Natural killer cell treated with Interleukin-12 subunit alpha and Interleukin-12 subunit beta and Interleukin-15 and Interleukin-18, amount 100 ng/mL, for 72 hours (primary cell): ENCODE measurements at regions not wholly inside any gene's neighbourhood (a gene's known extent, or its start where the extent isn't known, plus 50 kb on each side); places are given as distances from the start of the nearest gene placed in this dataset.

Source experiments
- ATAC-seq, 2 donors: fragments of 150-1000 bp; cut with Tn5 transposase in 1 of 2; sonication (Bioruptor Pico), chemical (Tn5 transposase) in 1 of 2; 2 replicates each; pipeline ENCODE4 v1.10.0; 2021
- DNase-seq: peaks from one replicate; pipeline ENCODE4 v3.0.0; 2022; ENCODE audit warnings: low spot score
- H3K27ac Mint-ChIP-seq, 2 donors: 1 replicate in 1 of 2; 2 replicates in 1 of 2; pipeline ENCODE4 v1.8.0; 2022; ENCODE audit warnings: mixed read lengths in 2 of 2, mild to moderate bottlenecking in 1 of 2, moderate library complexity in 1 of 2
- H3K27me3 Mint-ChIP-seq, 2 donors: 1 replicate in 1 of 2; 2 replicates in 1 of 2; pipeline ENCODE4 v1.8.0; 2022; ENCODE audit warnings: mixed read lengths in 2 of 2
- H3K36me3 Mint-ChIP-seq: one replicate; pipeline ENCODE4 v1.8.0; 2022; ENCODE audit warnings: mixed read lengths
- H3K4me1 Mint-ChIP-seq, 2 donors: 1 replicate in 1 of 2; 2 replicates in 1 of 2; pipeline ENCODE4 v1.8.0; 2022; ENCODE audit warnings: low read depth in 2 of 2, mixed read lengths in 2 of 2, mild to moderate bottlenecking in 1 of 2
- H3K4me3 Mint-ChIP-seq: one replicate; pipeline ENCODE4 v1.8.0; 2022; ENCODE audit warnings: mixed read lengths
- H3K9me3 Mint-ChIP-seq: 2 replicates; pipeline ENCODE4 v1.8.0; 2022; ENCODE audit warnings: mixed read lengths

DNA sequence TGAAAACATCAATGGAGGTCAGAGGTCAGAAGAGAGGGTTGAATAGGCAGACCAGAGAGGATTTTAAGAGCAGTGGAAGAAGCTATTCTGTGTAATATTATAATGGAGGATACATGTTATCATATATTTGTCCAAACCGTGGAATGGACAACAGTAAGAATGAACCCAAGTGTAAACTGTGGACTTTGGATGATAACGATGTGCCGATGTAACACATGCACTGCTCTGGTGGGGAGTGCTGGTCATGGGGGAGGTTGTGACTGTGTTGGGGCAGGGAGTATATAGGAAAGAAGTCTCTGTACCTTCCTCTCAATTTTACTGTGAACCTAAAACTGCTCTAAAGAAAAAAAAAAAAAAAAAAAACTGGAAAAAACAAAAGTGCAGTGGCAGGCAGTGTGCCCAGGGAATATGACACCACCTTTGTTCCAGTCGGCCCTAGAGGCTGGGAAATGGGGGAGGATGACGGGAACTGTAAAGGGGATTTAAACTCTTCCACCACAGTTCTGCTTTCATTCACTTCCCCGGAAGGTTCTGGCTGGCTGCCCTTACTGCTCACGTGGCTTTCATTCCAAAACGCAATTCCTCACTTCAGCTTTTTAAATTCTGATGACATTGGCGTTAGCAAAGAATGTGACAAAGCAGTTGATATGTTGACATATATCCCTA lies 113.7 kb upstream of the ANKRD1 start:
- Mint-ChIP-seq H3K27ac (peak overlapping the region; percentile 3 to 70), H3K36me3 (peaks cover 5% of the 10 kb centered on the region), H3K4me3 (peak overlapping the region; percentile 66), H3K4me1 (peaks cover 10 to 14% of the 10 kb centered on the region in 2 donors), H3K9me3 (peaks cover 2% of the 10 kb centered on the region), H3K27me3 (peaks cover 0 to 6% of the 10 kb centered on the region in 2 donors)
- ATAC-seq (no peak), DNase-seq (no peak)

DNA sequence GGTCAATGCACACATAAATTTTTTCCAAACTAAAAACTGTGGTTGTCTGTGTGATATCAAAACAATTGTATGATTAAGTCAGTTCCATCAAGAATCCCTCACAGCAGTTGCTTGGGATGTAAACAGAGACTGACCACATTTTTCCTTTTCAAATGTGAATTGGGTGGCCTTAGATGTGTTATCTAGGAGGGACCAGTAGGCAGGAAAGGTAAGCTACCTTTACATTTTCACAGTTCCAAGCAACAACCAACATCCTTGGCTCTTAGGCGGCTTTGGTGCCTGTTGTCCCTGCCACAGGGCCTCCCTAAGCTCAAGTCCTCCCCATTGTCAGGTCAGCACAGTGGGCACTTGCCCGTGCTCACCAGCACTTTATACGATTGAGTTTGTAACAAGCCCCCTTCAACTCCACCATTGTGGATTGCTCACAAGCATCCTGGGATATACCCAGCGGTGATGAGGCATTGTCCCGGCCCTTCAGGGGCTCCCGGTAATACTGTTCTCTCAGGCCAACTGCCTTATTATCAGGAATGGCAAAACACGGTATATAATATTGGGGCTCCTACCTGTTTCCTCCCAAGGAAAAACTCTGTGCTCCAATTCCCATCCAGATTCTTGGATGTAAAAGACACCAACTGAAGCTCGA lies 114.9 kb upstream of the ANKRD1 start:
- Mint-ChIP-seq H3K4me3 (no peak overlapping the region), H3K4me1 (peaks cover 10 to 14% of the 10 kb centered on the region in 2 donors), H3K36me3 (peaks cover 5% of the 10 kb centered on the region), H3K9me3 (peaks cover 2% of the 10 kb centered on the region), H3K27ac (no peak overlapping the region), H3K27me3 (peaks cover 7 to 13% of the 10 kb centered on the region in 2 donors)
- ATAC-seq (no peak), DNase-seq (no peak)

DNA sequence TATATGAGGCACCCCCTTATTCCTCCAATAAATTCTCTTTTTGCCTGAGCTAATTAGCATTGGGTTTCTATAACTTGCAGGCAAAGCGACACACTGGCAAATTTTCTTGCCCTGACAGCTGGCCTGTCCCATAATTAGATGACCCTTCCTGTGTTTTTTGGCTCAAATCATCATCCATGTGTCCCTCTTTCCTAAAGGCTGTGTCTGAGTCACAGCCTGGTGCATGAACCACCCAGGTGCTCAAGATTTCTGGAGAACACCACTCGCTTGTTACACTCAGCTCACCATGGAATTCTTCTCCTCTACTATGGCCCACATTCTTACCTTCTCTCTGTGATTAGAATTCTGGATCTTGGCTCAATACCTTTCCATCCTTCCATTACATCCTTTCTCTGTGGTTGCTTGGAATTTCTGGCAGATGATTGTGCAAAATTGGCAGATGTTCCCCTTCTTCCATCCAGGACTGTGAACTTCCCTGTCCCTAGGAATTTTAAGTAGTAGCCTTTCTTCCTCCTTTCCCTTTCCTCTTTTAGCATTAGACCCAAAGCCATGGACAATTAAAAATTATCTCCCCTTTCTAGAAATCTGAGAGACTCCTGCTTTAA lies 116.0 kb upstream of the ANKRD1 start:
- peaks cover 8 to 14% of the 10 kb centered on the region in 2 donors for H3K27me3 Mint-ChIP-seq
- H3K9me3 Mint-ChIP-seq = peaks cover 2% of the 10 kb centered on the region
- H3K4me1 Mint-ChIP-seq = peaks cover 10 to 14% of the 10 kb centered on the region in 2 donors
- H3K27ac Mint-ChIP-seq = no peak overlapping the region
- no peak overlapping the region for H3K4me3 Mint-ChIP-seq
- H3K36me3 Mint-ChIP-seq = peaks cover 5% of the 10 kb centered on the region
- DNase-seq (no peak), ATAC-seq (no peak)

DNA sequence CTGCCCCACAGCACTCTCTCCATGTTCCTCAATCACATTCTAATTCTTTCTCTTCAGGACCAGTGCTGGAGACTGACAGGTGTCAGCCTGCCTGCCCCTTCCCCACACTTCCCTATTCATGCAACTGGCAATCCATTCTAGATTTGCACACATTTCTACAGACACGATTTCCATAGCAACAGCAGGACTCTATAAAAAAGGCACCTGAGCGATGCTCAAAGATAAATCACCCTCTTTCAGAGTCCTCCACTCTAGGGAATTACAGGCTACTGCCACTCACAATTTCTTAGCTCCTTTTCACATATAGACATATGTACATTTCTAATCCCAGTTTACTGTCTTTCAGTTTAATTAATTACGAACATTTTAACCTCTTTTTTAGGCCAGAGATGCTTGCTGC lies 118.1 kb upstream of the ANKRD1 start:
- DNase-seq (no peak), ATAC-seq (no peak)
- Mint-ChIP-seq H3K4me3 (no peak overlapping the region), H3K4me1 (peaks cover 6% of the 10 kb centered on the region in 2 donors), H3K27ac (no peak overlapping the region), H3K36me3 (peaks cover 5% of the 10 kb centered on the region), H3K9me3 (peaks cover 2% of the 10 kb centered on the region), H3K27me3 (peaks cover 15 to 19% of the 10 kb centered on the region in 2 donors)

DNA sequence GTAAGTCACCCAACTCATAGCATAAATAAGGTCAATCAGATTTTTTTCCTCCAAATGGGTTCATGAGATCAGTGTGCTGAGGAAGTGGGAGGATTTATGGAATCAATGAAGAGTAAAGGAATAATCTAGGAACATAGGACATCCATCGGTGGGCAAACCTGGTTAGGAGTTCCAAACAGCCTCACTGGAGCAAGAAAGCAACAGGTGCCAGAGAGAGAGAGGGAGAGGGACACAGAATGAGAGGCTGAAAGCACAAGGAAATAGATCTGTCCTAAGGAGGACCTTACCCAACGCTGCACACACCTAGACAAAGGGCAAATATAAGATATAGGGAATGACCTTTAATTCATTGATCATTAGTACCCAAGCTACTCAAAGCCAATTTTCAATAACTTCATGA lies 119.5 kb upstream of the ANKRD1 start:
- Mint-ChIP-seq H3K4me3 (no peak overlapping the region), H3K4me1 (no peaks in the 10 kb centered on the region), H3K9me3 (no peaks in the 10 kb centered on the region), H3K27me3 (peaks cover 15 to 25% of the 10 kb centered on the region in 2 donors), H3K36me3 (no peaks in the 10 kb centered on the region), H3K27ac (no peak overlapping the region)
- no peak for ATAC-seq
- DNase-seq = no peak

DNA sequence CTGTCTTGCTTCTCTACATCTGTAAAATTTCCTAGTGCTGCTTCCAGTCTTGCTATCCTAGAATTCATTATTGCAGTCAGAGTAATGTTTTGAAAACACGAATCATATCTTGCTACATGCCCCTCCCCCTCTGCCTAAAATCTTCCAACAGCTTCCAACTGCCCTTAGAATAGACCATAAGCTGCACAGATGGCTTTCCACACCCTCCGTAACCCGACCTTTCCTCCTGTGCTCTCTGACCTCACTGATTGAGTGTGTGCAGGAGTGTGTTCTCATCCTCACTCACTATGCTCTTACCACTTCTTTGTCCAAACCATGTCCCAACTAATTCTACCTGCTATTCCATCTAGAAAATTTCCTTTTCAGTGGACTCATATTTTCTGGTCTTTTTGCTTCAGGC lies 121.2 kb upstream of the ANKRD1 start:
- ATAC-seq (no peak), DNase-seq (no peak)
- H3K27me3 Mint-ChIP-seq = peaks cover 27 to 28% of the 10 kb centered on the region in 2 donors
- H3K27ac Mint-ChIP-seq = no peak overlapping the region
- no peaks in the 10 kb centered on the region for H3K36me3 Mint-ChIP-seq
- H3K4me1 Mint-ChIP-seq = no peaks in the 10 kb centered on the region
- H3K4me3 Mint-ChIP-seq = no peak overlapping the region
- H3K9me3 Mint-ChIP-seq = no peaks in the 10 kb centered on the region

DNA sequence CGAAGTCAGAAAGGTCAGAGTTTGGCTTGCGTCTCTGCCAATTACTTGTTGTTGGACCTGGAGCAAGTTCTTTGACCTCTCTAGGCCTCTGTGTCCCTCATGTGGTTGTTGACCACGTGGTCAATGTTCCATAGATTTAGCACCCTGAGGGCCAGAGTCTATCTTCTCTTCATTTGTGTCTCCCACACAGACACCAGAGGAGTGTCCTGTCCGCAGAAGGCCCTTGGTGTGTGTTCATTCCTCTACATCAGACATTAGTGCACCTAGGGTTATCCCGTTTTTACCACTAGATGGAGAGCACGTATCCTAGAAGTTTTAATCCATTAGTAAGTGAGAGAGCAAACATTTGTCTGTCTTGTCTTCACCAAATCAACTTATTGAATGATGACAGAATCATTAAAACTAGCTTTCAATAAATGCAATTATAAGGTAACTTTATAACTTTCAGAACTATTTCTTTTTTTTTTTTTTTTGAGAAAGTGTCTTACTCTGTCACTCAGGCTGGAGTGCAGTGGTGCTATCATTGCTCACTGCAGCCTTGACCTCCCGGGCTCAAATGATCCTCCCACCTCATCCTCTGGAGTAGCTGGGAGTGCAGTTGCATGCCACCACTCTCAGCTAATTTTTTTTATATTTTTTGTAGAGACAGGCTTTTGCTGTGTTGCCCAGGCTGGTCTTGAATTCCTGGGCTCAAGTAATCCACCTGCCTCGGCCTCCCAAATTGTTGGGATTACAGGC lies 122.5 kb upstream of the ANKRD1 start:
- H3K27ac Mint-ChIP-seq = no peak overlapping the region
- DNase-seq (no peak), ATAC-seq (no peak)
- no peak overlapping the region for H3K4me3 Mint-ChIP-seq
- H3K36me3 Mint-ChIP-seq = no peaks in the 10 kb centered on the region
- H3K4me1 Mint-ChIP-seq = peaks cover under 1 to 2% of the 10 kb centered on the region in 2 donors
- peaks cover 26 to 27% of the 10 kb centered on the region in 2 donors for H3K27me3 Mint-ChIP-seq
- H3K9me3 Mint-ChIP-seq = no peaks in the 10 kb centered on the region

DNA sequence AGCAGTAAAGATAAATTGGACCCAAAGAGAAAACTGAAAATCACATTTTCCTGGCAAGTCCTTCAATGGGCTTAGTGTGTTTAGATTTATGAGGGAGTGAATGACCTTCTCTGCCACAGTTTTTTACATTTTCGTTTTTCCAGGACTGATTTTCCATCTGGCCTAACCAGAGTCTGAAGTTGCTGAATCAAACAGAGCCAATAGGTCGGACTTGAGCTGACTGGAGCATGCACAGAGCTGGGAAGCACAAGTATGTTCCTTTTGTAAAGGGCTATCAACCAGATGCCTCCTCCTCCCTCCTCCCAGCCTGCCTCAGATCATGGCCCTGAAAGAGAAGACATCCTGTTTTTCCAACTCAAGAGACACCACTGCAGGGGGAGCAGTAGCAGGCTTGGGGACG lies 126.0 kb upstream of the ANKRD1 start:
- ATAC-seq = no peak
- Mint-ChIP-seq H3K27ac (no peak overlapping the region), H3K4me3 (no peak overlapping the region), H3K36me3 (no peaks in the 10 kb centered on the region), H3K4me1 (peaks cover 3 to 4% of the 10 kb centered on the region in 2 donors), H3K27me3 (peaks cover 32% of the 10 kb centered on the region in 2 donors), H3K9me3 (no peaks in the 10 kb centered on the region)
- no peak for DNase-seq

DNA sequence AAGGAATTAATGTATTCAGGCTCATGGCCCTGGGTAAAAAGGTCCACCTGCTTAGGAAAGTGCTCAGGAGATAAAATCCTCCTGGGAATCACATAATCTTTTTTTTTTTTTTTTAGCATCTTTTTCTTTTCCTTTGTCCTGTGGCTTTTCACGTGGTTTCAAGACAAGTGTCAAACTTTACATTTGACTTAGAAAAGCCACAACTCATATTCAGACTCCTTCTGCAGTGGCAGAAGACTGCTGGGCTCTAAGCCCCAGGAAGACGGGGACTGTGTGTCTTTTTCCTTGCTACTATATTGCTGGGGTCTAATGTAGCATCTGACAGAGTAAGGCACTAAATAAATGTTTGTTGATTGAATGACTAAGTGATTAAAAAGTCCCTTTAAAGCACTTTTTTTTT lies 127.5 kb upstream of the ANKRD1 start:
- ATAC-seq (no peak), DNase-seq (no peak)
- Mint-ChIP-seq H3K36me3 (no peaks in the 10 kb centered on the region), H3K4me1 (peaks cover 3 to 4% of the 10 kb centered on the region in 2 donors), H3K4me3 (no peak overlapping the region), H3K27ac (no peak overlapping the region), H3K27me3 (peaks cover 31 to 32% of the 10 kb centered on the region in 2 donors), H3K9me3 (no peaks in the 10 kb centered on the region)

DNA sequence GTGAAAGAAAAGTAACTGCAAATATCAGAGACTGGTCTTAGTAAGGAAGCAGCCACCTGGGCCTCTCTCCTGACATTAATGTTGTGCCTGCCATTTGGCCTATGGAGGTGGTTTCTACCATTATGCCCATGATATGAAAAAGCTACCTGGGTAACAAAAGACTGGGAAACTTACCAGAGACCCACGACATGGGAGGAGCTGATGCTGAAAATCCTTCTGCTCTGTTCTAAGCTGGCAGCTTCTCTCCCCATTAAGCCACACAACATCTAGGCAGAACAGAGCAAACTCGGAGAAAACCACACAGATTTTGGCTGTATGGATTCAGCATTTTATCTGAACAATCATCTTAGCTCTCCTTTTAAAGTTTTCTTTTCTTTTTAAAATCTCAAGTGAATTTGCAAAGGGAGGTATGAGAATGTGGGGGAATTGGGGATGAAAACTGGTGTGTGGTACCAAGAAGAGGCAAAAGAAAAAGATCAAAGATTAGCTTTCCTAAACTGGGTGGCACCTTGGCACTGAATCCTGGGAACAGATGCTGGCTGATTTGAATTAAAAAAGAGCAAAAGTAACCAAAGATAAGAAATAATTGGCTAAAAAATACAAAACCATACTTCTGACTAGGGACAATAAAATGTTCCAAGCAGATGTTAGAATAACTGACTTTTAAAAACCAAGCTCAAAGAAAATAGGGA lies 128.6 kb upstream of the ANKRD1 start:
- Mint-ChIP-seq H3K9me3 (no peaks in the 10 kb centered on the region), H3K36me3 (no peaks in the 10 kb centered on the region), H3K27me3 (peaks cover 31 to 32% of the 10 kb centered on the region in 2 donors), H3K4me1 (peaks cover 3 to 4% of the 10 kb centered on the region in 2 donors), H3K4me3 (no peak overlapping the region), H3K27ac (no peak overlapping the region)
- ATAC-seq (no peak), DNase-seq (no peak)

DNA sequence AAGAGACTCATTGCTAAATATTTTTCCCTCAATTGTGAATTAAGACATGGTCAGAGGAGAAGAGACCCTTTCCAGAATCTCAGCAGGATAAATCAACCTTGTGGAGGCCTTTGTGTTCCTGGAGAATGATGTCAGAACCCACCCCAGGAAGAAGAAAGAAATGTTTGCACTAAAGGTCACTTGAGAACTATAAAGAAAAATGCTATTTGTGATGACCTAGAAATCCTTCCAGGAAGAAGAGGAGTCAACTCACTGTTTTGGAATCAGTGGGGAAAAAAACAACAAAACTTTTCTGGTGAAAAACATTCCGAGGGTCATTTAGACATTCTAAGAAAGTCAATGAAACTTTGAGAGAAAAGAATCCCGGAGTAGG lies 129.1 kb upstream of the ANKRD1 start:
- Mint-ChIP-seq H3K27me3 (peaks cover 26 to 32% of the 10 kb centered on the region in 2 donors), H3K4me1 (peaks cover 3 to 4% of the 10 kb centered on the region in 2 donors), H3K27ac (no peak overlapping the region), H3K36me3 (no peaks in the 10 kb centered on the region), H3K9me3 (no peaks in the 10 kb centered on the region), H3K4me3 (no peak overlapping the region)
- ATAC-seq = no peak
- DNase-seq = no peak

DNA sequence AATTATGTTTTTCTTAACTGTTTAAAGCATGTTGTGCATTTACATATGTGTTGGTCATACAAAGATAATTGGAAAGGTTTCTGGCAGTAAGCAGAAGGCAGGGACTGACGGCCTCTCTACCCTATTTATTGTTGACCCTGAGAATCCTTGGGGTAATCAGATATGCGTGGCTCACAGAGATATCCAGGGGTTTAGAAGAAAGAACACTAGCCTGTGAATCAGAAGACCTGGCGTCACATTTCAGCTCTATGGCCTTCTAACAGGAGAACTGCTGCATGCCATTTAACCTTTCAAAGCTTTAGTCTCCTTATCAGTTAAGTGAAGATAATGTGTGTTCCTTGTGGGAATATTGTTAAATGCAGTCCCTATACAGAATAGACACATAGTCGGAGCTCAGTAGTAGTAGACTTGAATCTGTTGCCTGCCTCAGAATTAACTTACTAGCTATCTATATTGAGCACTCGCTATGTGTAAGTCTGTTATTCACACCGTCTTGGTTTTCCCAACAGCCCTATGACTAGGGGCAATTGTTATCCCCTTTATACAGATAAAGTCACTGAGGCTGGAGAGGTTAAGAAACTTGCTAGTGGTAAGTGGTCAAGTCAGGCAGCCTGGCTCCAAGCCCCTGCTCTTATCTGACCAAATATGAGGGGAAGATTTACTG lies 129.6 kb upstream of the ANKRD1 start:
- H3K27ac Mint-ChIP-seq = no peak overlapping the region
- DNase-seq = no peak
- peaks cover 26 to 32% of the 10 kb centered on the region in 2 donors for H3K27me3 Mint-ChIP-seq

DNA sequence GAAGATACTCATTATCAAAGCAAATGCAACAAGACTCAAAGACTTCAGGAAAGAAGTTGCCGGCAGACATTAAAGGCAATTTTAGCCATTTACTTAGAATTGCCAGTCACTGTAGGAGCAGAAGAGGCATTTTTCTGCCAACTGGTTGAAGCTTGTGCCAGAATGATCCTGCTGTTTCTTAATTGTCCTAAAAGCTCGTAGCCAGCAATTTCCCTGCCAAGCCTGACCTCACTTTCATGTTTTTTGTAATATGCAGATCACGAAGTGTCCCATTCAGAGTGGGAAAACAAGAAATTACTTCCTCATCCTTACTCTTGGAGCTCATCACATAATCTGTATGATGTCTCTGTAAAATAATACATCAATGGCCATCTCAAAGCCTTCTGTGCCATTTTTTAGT lies 130.9 kb upstream of the ANKRD1 start:
- DNase-seq = no peak
- Mint-ChIP-seq H3K27me3 (peaks cover 20 to 22% of the 10 kb centered on the region in 2 donors), H3K36me3 (no peaks in the 10 kb centered on the region), H3K4me3 (no peak overlapping the region), H3K4me1 (peaks cover 3 to 4% of the 10 kb centered on the region in 2 donors), H3K27ac (no peak overlapping the region), H3K9me3 (no peaks in the 10 kb centered on the region)
- ATAC-seq = no peak

More for the DNA sequence above, 129.6 kb upstream of the ANKRD1 start:
- Mint-ChIP-seq H3K36me3 (no peaks in the 10 kb centered on the region), H3K4me3 (no peak overlapping the region), H3K9me3 (no peaks in the 10 kb centered on the region), H3K4me1 (peaks cover 3 to 4% of the 10 kb centered on the region in 2 donors)
- no peak for ATAC-seq
